Calu3 (cell line): ENCODE measurements at regions not wholly inside any gene's neighbourhood (a gene's known extent, or its start where the extent isn't known, plus 50 kb on each side); places are given as distances from the start of the nearest gene placed in this dataset.

Experiments
- BruUV-seq: library from RNA; stranded (reverse); fragments of 400-500 nt; replicated peaks from 2 replicates; lab custom pipeline; 2021; lab: Mats Ljungman, UMichigan
- CTCF ChIA-PET: fragments of 300-600 bp; sonication (Branson Sonifier 250); formaldehyde crosslinking; loops from one replicate; lab custom pipeline; 2022; ENCODE audit warnings: antibody characterized with exemption; lab: Charles Lee
- DNase-seq: peaks from one replicate; pipeline ENCODE4 v3.0.0; 2022
- H3K27ac Mint-ChIP-seq: one replicate; pipeline ENCODE4 v1.8.0; 2022; ENCODE audit warnings: mixed read lengths; ENCODE audit not compliant: unreplicated experiment
- H3K27me3 Mint-ChIP-seq: one replicate; pipeline ENCODE4 v1.8.0; 2022; ENCODE audit warnings: mixed read lengths; ENCODE audit not compliant: unreplicated experiment
- H3K36me3 Mint-ChIP-seq: one replicate; pipeline ENCODE4 v1.8.0; 2022; ENCODE audit warnings: mild to moderate bottlenecking, moderate library complexity, mixed read lengths; ENCODE audit not compliant: insufficient read depth, unreplicated experiment
- H3K4me1 Mint-ChIP-seq: one replicate; pipeline ENCODE4 v1.8.0; 2022; ENCODE audit warnings: mild to moderate bottlenecking, low read depth, mixed read lengths; ENCODE audit not compliant: unreplicated experiment
- H3K4me3 Mint-ChIP-seq: one replicate; pipeline ENCODE4 v1.8.0; 2022; ENCODE audit warnings: mild to moderate bottlenecking, low read depth, moderate library complexity, mixed read lengths; ENCODE audit not compliant: unreplicated experiment
- H3K9me3 Mint-ChIP-seq: one replicate; pipeline ENCODE4 v1.8.0; 2022; ENCODE audit warnings: low read depth, mixed read lengths; ENCODE audit not compliant: unreplicated experiment
- CTCF ChIP-seq: fragments of 200-600 bp; IDR thresholded peaks from one replicate; pipeline ENCODE4 v1.8.0; 2022; ENCODE audit warnings: antibody characterized with exemption; ENCODE audit not compliant: unreplicated experiment
- intact Hi-C: fragments of 100-400 bp; cut with micrococcal nuclease; formaldehyde crosslinking; loops from one replicate; pipeline ENCODE4 v1.10.0; 2022; ENCODE audit not compliant: unreplicated experiment

- Mint-ChIP-seq H3K4me3 (no peak overlapping the region), H3K9me3 (no peaks in the 10 kb centered on the region), H3K4me1 (no peaks in the 10 kb centered on the region), H3K36me3 (no peaks in the 10 kb centered on the region), H3K27ac (no peak overlapping the region), H3K27me3 (no peaks in the 10 kb centered on the region)
- no TSS peak for BruUV-seq
- TF ChIP-seq CTCF: no peak
- intact Hi-C loops: loop anchor here (5.0 kb wide), 1 partner anchor 266 kb away; no protein-coding TSS in a partner anchor
- peak; percentile 3 for DNase-seq
- CTCF ChIA-PET: interaction anchor here (1.2 kb wide), 1 partner anchor 267 kb away, joined by 8 read pairs; no protein-coding TSS in a partner anchor
Observed at GRCh38 chr4:181261279-181261678, 981.9 kb upstream of the TENM3 start.

GRCh38 chr4:181264893-181265292, 978.3 kb upstream of the TENM3 start:
- Mint-ChIP-seq H3K27me3 (no peaks in the 10 kb centered on the region), H3K27ac (no peak overlapping the region), H3K9me3 (no peaks in the 10 kb centered on the region), H3K4me3 (no peak overlapping the region), H3K4me1 (no peaks in the 10 kb centered on the region), H3K36me3 (no peaks in the 10 kb centered on the region)
- no TSS peak for BruUV-seq
- no peak for DNase-seq
- intact Hi-C loops: loop anchor here (5.0 kb wide), 1 partner anchor 262 kb away; no protein-coding TSS in a partner anchor
- no peak for TF ChIP-seq CTCF
- CTCF ChIA-PET: no interaction called here

- H3K27me3 Mint-ChIP-seq: no peaks in the 10 kb centered on the region
- no peak for DNase-seq
- CTCF ChIA-PET: no interaction called here
- no peaks in the 10 kb centered on the region for H3K9me3 Mint-ChIP-seq
- no peak overlapping the region for H3K4me3 Mint-ChIP-seq
- intact Hi-C loops: no loop called here
- H3K27ac Mint-ChIP-seq: no peak overlapping the region
- H3K4me1 Mint-ChIP-seq: no peaks in the 10 kb centered on the region
- no peaks in the 10 kb centered on the region for H3K36me3 Mint-ChIP-seq
- no TSS peak for BruUV-seq
- no peak for TF ChIP-seq CTCF
Observed at GRCh38 chr4:181265370-181265769, 977.8 kb upstream of the TENM3 start.

DNA sequence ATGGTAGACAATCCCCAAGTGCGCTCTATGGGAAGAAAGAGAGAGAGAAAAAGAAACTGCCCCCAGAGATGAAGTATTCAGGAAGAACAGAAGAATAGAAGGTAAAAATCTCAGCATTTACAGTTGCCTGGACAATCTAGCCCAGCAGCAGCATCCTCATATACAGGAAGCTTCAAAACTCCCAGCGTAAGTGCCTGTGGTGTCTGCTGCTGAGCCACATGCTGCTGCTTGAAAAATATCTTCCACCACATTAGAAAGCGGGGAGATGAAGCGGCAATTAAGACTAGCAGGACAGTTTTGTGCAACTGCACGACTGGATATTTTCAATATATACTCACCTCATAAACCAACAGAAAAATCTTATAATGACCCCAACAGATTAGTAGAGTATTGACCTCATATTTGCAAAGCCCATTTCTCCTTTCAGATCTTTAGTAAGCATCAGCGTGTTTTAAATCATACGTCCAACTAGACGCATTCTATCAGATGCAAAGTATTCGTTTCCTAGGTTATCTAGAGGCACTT, 972.0 kb upstream of the TENM3 start:
- H3K9me3 Mint-ChIP-seq: no peaks in the 10 kb centered on the region
- no peak overlapping the region for H3K27ac Mint-ChIP-seq
- H3K4me3 Mint-ChIP-seq: no peak overlapping the region
- intact Hi-C loops: no loop called here
- no peaks in the 10 kb centered on the region for H3K4me1 Mint-ChIP-seq
- DNase-seq: no peak
- TF ChIP-seq CTCF: no peak
- CTCF ChIA-PET: no interaction called here
- no peaks in the 10 kb centered on the region for H3K36me3 Mint-ChIP-seq
- no TSS peak for BruUV-seq
- no peaks in the 10 kb centered on the region for H3K27me3 Mint-ChIP-seq
